DOHH2 (cell line): ENCODE measurements at regions not wholly inside any gene's neighbourhood (a gene's known extent, or its start where the extent isn't known, plus 50 kb on each side); places are given as distances from the start of the nearest gene placed in this dataset.

Experiments
- H3F3A ChIP-seq: fragments of 200-600 bp; sonication (generic), shearing (Covaris generic); 2 replicates; pipeline ENCODE4 v1.6.0; 2016; ENCODE audit warnings: antibody characterized with exemption, mild to moderate bottlenecking; ENCODE audit not compliant: control insufficient read depth, insufficient read depth
- H3K27ac ChIP-seq: fragments of 200-600 bp; sonication (generic); 2 replicates; pipeline ENCODE4 v1.5.1; 2014; ENCODE audit warnings: low read depth, mild to moderate bottlenecking, low read length, moderate library complexity
- H3K27me3 ChIP-seq: fragments of 200-600 bp; sonication (generic); 2 replicates; pipeline ENCODE4 v1.6.1; 2014; ENCODE audit warnings: mild to moderate bottlenecking, low read length, mixed read lengths; ENCODE audit not compliant: control insufficient read depth
- H3K36me3 ChIP-seq: fragments of 200-600 bp; sonication (generic); 2 replicates; pipeline ENCODE4 v1.6.1; 2014; ENCODE audit warnings: mild to moderate bottlenecking, low read length, moderate library complexity, mixed read lengths; ENCODE audit not compliant: control insufficient read depth
- H3K4me1 ChIP-seq: fragments of 200-600 bp; sonication (generic); 2 replicates; pipeline ENCODE4 v1.6.1; 2014; ENCODE audit warnings: mild to moderate bottlenecking, low read length, mixed read lengths; ENCODE audit not compliant: control insufficient read depth
- H3K4me2 ChIP-seq: fragments of 200-600 bp; sonication (generic); 2 replicates; pipeline ENCODE4 v1.6.0; 2014; ENCODE audit warnings: mild to moderate bottlenecking, low read length, moderate library complexity
- H3K4me3 ChIP-seq: fragments of 200-600 bp; sonication (generic); 2 replicates; pipeline ENCODE4 v1.5.1; 2014; ENCODE audit warnings: mild to moderate bottlenecking, low read length, mixed read lengths
- H3K79me2 ChIP-seq: fragments of 200-600 bp; sonication (generic); 2 replicates; pipeline ENCODE4 v1.6.1; 2014; ENCODE audit warnings: mild to moderate bottlenecking, low read length, mixed read lengths; ENCODE audit not compliant: control insufficient read depth
- H3K9me2 ChIP-seq: fragments of 200-600 bp; sonication (generic); replicated peaks from 2 replicates; pipeline ENCODE4 v1.6.1; 2014; ENCODE audit warnings: mild to moderate bottlenecking, low read length, mixed read lengths; ENCODE audit not compliant: control insufficient read depth
- H3K9me3 ChIP-seq: fragments of 200-600 bp; sonication (generic); 2 replicates; pipeline ENCODE4 v1.6.1; 2014; ENCODE audit warnings: antibody characterized with exemption, low read length, mixed read lengths; ENCODE audit not compliant: control insufficient read depth, insufficient read depth
- H4K20me1 ChIP-seq: fragments of 200-600 bp; sonication (generic); 2 replicates; pipeline ENCODE4 v1.6.0; 2014; ENCODE audit warnings: low read depth, mild to moderate bottlenecking, antibody characterized with exemption, low read length, moderate library complexity; ENCODE audit not compliant: control insufficient read depth, insufficient read depth
- CTCF ChIP-seq: fragments of 200-600 bp; sonication (generic); IDR thresholded peaks from one replicate; pipeline ENCODE4 v1.5.1; 2014; ENCODE audit warnings: antibody characterized with exemption, mild to moderate bottlenecking, low read depth, low read length; ENCODE audit not compliant: poor library complexity, severe bottlenecking
- EZH2phosphoT487 ChIP-seq: fragments of 200-600 bp; sonication (generic); IDR thresholded peaks from 2 replicates; pipeline ENCODE4 v1.6.1; 2017; ENCODE audit warnings: borderline replicate concordance, mild to moderate bottlenecking, antibody characterized with exemption, low read length, moderate library complexity, mixed read lengths

GRCh38 chr1:90773812-90774211, 56.7 kb upstream of the BARHL2 start:
- Histone ChIP-seq H4K20me1 (no peaks in the 10 kb centered on the region), H3K4me3 (no peak overlapping the region), H3K9me3 (no peaks in the 10 kb centered on the region), H3K79me2 (no peaks in the 10 kb centered on the region), H3K27ac (no peak overlapping the region), H3K9me2 (no peaks in the 10 kb centered on the region), H3K4me1 (no peaks in the 10 kb centered on the region), H3F3A (no peaks in the 10 kb centered on the region), H3K27me3 (no peaks in the 10 kb centered on the region), H3K36me3 (no peaks in the 10 kb centered on the region), H3K4me2 (no peak overlapping the region)
- TF ChIP-seq CTCF (no peak), EZH2phosphoT487 (no peak)

GRCh38 chr1:90768826-90769225, 51.7 kb upstream of the BARHL2 start:
- no peak for TF ChIP-seq EZH2phosphoT487
- TF ChIP-seq CTCF, result no peak
- H3K9me2 ChIP-seq, result no peaks in the 10 kb centered on the region
- no peaks in the 10 kb centered on the region for H3K4me1 ChIP-seq
- no peaks in the 10 kb centered on the region for H4K20me1 ChIP-seq
- H3K27ac ChIP-seq, result no peak overlapping the region
- no peak overlapping the region for H3K4me3 ChIP-seq
- H3K27me3 ChIP-seq, result no peaks in the 10 kb centered on the region
- no peaks in the 10 kb centered on the region for H3K36me3 ChIP-seq
- H3K4me2 ChIP-seq, result no peak overlapping the region
- no peaks in the 10 kb centered on the region for H3F3A ChIP-seq
- no peaks in the 10 kb centered on the region for H3K79me2 ChIP-seq
- H3K9me3 ChIP-seq, result no peaks in the 10 kb centered on the region

- Histone ChIP-seq H3K27me3 (no peaks in the 10 kb centered on the region), H3K27ac (no peak overlapping the region), H3K36me3 (no peaks in the 10 kb centered on the region), H3K4me1 (no peaks in the 10 kb centered on the region), H3K79me2 (no peaks in the 10 kb centered on the region), H3K9me3 (no peaks in the 10 kb centered on the region), H4K20me1 (no peaks in the 10 kb centered on the region), H3K4me2 (no peak overlapping the region), H3K4me3 (no peak overlapping the region), H3K9me2 (no peaks in the 10 kb centered on the region), H3F3A (no peaks in the 10 kb centered on the region)
- no peak for TF ChIP-seq CTCF
- TF ChIP-seq EZH2phosphoT487, result no peak
These were observed 51.0 kb upstream of the BARHL2 start for GRCh38 chr1:90768098-90768497.
